Coronary artery (tissue), 2 donors: ENCODE measurements at regions not wholly inside any gene's neighbourhood (a gene's known extent, or its start where the extent isn't known, plus 50 kb on each side); places are given as distances from the start of the nearest gene placed in this dataset.

Experiments used
- DNase-seq: peaks from one replicate; pipeline ENCODE4 v3.0.0-alpha.2; 2017; ENCODE audit warnings: low spot score
- H3K27ac ChIP-seq, 2 donors: fragments of 200-600 bp; sonication (generic); one replicate each; pipeline ENCODE4 v1.5.1; 2016 to 2019
- H3K4me3 ChIP-seq: fragments of 200-600 bp; sonication (generic); 2 replicates; pipeline ENCODE4 v1.5.1; 2016; ENCODE audit warnings: mild to moderate bottlenecking, moderate library complexity
- TF ChIP-seq, protein P1 (sequence below): fragments of 200-600 bp; sonication (generic); IDR thresholded peaks from one replicate; pipeline ENCODE4 v1.5.1; 2019; ENCODE audit warnings: antibody characterized with exemption

DNA sequence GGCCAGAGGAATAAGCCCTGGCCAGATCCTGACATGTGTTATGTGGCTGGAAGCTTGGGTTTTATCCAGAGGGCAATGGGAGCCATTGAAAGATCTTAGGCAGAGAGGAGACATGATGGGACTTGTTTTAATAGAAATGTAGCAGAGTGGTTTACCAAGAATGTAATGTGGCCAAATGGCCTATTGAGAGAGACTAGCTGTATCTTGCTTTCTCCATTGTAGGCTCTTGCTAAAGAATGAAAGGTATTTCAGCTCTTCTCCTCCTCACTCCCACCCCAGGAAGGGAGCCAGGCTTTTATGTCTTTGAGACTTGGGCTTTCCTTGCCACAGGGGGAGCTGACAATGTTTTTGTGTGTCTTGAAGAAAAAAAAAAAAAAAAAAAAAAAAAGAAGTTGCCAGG, 82.3 kb downstream of the TRIM29 start:
- Histone ChIP-seq H3K4me3 (no peak overlapping the region), H3K27ac (no peak overlapping the region)
- DNase-seq = no peak
- TF ChIP-seq, protein P1, sequence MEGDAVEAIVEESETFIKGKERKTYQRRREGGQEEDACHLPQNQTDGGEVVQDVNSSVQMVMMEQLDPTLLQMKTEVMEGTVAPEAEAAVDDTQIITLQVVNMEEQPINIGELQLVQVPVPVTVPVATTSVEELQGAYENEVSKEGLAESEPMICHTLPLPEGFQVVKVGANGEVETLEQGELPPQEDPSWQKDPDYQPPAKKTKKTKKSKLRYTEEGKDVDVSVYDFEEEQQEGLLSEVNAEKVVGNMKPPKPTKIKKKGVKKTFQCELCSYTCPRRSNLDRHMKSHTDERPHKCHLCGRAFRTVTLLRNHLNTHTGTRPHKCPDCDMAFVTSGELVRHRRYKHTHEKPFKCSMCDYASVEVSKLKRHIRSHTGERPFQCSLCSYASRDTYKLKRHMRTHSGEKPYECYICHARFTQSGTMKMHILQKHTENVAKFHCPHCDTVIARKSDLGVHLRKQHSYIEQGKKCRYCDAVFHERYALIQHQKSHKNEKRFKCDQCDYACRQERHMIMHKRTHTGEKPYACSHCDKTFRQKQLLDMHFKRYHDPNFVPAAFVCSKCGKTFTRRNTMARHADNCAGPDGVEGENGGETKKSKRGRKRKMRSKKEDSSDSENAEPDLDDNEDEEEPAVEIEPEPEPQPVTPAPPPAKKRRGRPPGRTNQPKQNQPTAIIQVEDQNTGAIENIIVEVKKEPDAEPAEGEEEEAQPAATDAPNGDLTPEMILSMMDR = no peak

DNA sequence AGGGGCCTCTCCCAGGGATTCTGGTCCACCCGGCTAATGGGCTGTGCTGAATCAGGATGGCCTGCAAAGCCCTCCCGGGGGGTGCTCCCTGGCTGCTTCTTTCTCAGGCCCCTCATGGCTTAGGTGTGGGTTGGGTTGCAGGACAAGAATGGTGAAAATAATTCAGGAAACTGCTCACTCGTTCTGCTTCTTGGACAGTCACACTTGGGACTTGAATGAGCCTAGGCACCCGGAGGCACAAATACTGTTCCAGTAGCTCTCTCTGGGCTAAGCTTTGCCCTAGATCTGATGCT, 83.2 kb downstream of the TRIM29 start:
- peak; percentile 66 for DNase-seq
- Histone ChIP-seq H3K27ac (no peak overlapping the region), H3K4me3 (no peak overlapping the region)
- TF ChIP-seq, protein P1 = no peak

GRCh38 chr11:120054016-120054752, 83.7 kb downstream of the TRIM29 start:
- DNase-seq = no peak
- H3K4me3 ChIP-seq = no peak overlapping the region
- no peak overlapping the region for H3K27ac ChIP-seq
- TF ChIP-seq, protein P1 = no peak

GRCh38 chr11:120052196-120052775, 85.6 kb downstream of the TRIM29 start:
- H3K27ac ChIP-seq = no peak overlapping the region
- TF ChIP-seq, protein P1 = no peak
- peak; percentile 53 for DNase-seq
- no peak overlapping the region for H3K4me3 ChIP-seq

DNA sequence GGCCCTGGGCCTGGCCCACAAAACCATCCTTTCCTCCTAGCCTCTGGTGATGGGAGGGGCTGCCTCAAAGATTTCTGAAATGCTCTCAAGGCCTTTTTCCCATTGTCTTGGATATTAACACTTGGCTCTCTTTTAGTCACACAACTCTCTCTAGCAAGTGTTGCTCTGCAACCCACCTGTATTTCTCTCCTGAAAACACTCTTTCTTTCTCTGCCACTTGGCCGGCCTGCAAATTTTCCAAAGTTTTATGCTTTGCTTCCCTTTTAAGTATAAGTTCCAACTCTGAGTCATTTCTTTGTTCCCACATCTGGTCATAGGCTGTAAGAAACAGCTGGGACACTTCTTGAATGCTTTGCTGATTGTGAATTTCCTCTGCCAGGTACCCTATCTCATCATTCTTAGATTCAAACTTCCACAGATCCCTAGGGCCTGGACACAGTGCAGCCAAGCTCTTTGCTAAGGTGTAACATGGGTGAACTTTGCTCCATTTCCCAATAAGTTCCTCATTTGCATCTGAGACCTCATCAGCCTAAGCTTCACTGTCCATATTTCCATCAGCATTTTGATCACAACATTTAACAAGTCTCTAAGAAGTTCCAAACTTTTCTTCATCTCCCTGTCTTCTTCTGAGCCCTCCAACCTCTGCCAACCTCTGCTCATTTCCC, 93.8 kb downstream of the TRIM29 start:
- Histone ChIP-seq H3K4me3 (no peak overlapping the region), H3K27ac (no peak overlapping the region)
- peak; percentile 16 for DNase-seq
- TF ChIP-seq, protein P1 = no peak

DNA sequence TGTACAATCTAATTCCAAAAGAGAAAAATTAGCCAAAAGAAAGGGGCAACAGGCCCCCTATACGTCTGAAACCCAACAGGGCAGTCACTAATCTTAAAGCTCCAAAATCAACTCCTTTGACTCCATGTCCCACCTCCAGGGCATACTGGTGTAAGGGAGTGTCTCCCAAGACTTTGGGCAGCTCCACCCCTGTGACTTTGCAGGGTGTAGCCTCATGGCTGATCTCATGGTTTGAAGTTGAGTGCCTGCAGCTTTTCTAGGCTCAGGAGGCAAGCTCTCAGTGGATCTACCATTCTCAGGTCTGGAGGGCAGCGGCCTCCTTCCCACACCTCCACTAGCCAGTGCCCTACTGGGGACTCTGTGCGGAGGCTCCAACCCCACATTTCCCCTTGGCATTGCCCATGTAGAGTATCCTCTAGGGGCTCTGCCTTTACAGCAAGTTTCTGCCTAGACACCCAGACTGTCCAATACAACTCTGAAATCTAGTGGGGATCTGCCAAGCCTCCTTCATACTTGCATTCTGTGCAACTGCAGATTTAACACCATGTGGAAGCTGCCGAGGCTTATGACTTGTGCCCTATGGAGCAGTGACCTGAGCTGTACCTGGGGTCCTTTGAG, 94.5 kb downstream of the TRIM29 start:
- DNase-seq = peak; percentile 8
- H3K27ac ChIP-seq = no peak overlapping the region
- no peak overlapping the region for H3K4me3 ChIP-seq
- TF ChIP-seq, protein P1 = no peak
